Retinal pigment epithelial cell (primary cell): ENCODE measurements at regions not wholly inside any gene's neighbourhood (a gene's known extent, or its start where the extent isn't known, plus 50 kb on each side); places are given as distances from the start of the nearest gene placed in this dataset.

Experiments
- DNase-seq: peaks from one replicate; pipeline ENCODE4 v3.0.0-alpha.2; 2010; ENCODE audit warnings: low read depth
- H3K4me3 ChIP-seq: 2 replicates; pipeline ENCODE4 v1.5.1; 2011; ENCODE audit warnings: mild to moderate bottlenecking, low read length, control low read depth, moderate library complexity
- TF ChIP-seq, protein P1 (sequence below): conservative IDR thresholded peaks from 2 replicates; pipeline ENCODE4 v1.5.1; 2011; ENCODE audit warnings: low read depth, low read length, control low read depth, inconsistent platforms

- TF ChIP-seq, protein P1, sequence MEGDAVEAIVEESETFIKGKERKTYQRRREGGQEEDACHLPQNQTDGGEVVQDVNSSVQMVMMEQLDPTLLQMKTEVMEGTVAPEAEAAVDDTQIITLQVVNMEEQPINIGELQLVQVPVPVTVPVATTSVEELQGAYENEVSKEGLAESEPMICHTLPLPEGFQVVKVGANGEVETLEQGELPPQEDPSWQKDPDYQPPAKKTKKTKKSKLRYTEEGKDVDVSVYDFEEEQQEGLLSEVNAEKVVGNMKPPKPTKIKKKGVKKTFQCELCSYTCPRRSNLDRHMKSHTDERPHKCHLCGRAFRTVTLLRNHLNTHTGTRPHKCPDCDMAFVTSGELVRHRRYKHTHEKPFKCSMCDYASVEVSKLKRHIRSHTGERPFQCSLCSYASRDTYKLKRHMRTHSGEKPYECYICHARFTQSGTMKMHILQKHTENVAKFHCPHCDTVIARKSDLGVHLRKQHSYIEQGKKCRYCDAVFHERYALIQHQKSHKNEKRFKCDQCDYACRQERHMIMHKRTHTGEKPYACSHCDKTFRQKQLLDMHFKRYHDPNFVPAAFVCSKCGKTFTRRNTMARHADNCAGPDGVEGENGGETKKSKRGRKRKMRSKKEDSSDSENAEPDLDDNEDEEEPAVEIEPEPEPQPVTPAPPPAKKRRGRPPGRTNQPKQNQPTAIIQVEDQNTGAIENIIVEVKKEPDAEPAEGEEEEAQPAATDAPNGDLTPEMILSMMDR, result no peak
- no peak overlapping the region for H3K4me3 ChIP-seq
- no peak for DNase-seq
These were observed 774.8 kb upstream of the EPHA6 start for GRCh38 chr3:96039632-96040031.

DNA sequence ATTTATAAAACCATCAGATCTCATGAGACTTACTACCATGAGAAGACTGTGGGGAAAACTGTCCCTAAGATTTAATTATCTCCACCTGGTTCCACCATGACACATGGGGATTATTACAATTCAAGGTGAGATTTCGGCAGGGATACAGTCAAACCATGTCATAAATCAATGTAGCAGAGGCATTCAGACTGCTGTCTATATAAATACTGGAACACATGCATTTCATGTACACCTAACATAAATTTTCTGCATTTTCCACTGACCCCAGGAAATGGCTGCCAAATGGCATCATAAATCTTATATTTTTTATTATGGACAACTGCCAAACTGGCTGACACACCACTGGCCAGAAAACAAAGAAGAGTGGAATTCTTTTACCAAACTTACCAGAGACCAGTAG lies 755.1 kb upstream of the EPHA6 start:
- H3K4me3 ChIP-seq, result no peak overlapping the region
- DNase-seq, result no peak
- TF ChIP-seq, protein P1, result no peak

DNA sequence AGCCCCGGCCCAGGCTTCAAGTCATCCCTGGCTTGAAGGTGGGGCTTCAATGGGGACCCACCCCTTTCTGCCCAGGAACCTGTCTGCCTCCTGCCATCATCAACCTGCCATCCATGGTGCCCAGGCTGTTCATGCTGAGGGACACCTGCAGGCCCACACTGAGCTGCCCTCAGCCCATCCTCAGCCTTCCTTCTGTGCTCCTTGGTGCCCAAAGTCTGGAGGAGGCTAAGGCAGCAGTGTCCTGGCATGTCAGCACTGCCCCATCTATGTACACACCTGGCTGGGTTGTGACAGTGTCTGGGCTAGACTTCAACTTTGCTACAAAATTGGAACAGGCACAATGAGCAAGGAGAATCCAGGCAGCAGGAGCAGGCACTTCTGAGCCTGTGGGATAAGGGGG lies 745.3 kb upstream of the EPHA6 start:
- no peak for DNase-seq
- TF ChIP-seq, protein P1, result no peak
- H3K4me3 ChIP-seq, result no peak overlapping the region

DNA sequence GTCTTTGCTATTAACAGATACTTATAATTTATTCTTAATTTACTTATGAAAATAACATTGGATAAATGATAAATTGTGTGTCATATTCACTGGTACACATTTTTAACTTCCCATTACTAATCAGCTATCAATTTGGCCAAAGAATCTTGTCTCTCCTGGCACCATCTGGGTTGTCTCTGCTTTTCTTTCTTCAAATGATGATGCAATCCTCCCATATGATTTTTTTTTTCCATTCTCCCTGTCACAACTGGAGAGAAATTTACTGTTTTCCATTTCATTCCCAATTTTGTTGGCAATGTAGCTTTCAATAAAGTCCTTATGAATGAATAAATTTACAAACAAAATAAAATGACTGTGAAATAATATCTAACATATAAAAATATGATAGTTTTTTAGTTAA lies 743.7 kb upstream of the EPHA6 start:
- TF ChIP-seq, protein P1, result no peak
- no peak overlapping the region for H3K4me3 ChIP-seq
- DNase-seq, result no peak

DNA sequence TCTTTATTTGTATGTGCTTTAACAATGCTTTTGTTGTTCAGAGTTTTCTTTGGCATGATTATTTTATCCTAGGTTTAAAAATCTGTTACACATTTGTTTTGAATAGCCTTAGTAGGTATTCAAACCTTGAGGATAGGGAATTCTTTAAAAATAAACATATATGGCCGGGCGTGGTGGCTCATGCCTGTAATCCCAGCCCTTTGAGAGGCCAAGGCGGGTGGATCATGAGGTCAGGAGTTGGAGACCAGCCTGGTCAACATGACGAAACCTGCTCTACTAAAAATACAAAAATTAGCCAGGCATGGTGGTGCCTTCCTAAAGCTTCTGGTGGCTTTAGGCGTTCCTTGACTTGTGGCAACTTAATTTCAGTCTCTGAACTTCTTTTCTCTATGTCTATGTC lies 743.3 kb upstream of the EPHA6 start:
- TF ChIP-seq, protein P1, result no peak
- H3K4me3 ChIP-seq, result no peak overlapping the region
- no peak for DNase-seq

DNA sequence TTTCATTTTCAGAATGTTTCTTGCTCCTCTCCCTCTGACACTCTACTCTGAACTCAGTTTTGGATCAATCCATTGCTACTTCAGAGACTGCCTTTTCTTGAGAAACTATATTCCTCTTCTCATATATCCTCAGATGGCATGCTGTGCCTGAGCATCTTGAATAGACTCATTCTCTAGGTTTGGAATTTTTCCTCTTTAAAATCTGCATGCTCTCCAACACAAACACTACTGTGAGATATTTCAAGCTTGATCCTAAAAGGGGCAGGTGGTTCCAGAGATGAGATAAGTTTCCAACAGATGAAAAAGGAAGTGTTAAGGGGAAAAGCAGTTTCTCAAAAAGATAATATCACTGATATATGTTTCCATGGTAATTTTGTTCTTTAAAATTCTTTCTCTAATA lies 742.2 kb upstream of the EPHA6 start:
- DNase-seq, result no peak
- no peak overlapping the region for H3K4me3 ChIP-seq
- TF ChIP-seq, protein P1, result no peak

DNA sequence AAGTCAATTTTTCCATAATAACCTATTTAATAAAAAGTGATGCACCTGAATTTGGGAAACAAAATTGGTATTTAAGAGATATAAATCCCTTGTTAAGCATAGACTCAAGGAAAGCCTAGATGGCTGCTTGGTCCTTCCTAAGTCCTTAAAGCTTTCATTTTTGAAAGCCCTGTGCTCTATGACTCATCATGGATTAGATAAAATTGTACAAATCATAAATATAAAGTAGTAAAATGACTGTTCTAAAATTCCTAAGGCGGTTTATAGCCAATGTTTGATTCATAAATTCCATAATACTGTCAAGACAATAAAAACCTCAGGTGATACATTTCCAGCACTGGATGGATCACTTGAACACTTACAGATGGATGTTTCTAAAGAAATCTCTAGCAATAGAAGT lies 730.8 kb upstream of the EPHA6 start:
- no peak overlapping the region for H3K4me3 ChIP-seq
- peak; percentile 13 for DNase-seq
- TF ChIP-seq, protein P1, result no peak
